ENCODE measurements at regions not wholly inside any gene's neighbourhood (a gene's known extent, or its start where the extent isn't known, plus 50 kb on each side); places are given as distances from the start of the nearest gene placed in this dataset.

- 27% methylated on average over 4 of the region's 5 CpGs; no CpG with 5 or more reads in 1 of the 2 experiments for WGBS, 2 experiments (ENCODE audit: extremely low coverage in 2 of 2, insufficient read length in 1 of 2)
- in situ Hi-C loops (cut with MboI; ENCODE audit: low sequenced_read_pairs): loop anchor here (10.0 kb wide), 1 partner anchor 169 kb away; no protein-coding TSS in a partner anchor
- H4K5ac ChIP-seq (ENCODE audit: low read depth, low read length): peak overlapping the region; percentile 66; the same call in 1 of the 2 replicates
Measured at GRCh38 chr16:73233329-73233765, 185.4 kb upstream of the ZFHX3 start.

More at GRCh38 chr16:73233329-73233765, 185.4 kb upstream of the ZFHX3 start:
- ChIA-PET POLR2A (ENCODE audit: unreplicated experiment) (no interaction called here), CTCF (interaction anchor here (0.6 to 3.6 kb wide), 4 partner anchors 18 to 1473 kb away, joined by 3 to 9 read pairs (median 4); no protein-coding TSS in a partner anchor)
- no TSS peak for BruUV-seq (replicated peaks)
- Histone ChIP-seq H3K9ac (ENCODE audit: low read depth, low read length) (peak overlapping the region; percentile 69; the same call in 1 of the 2 replicates), H3K18ac (ENCODE audit: low read depth, low read length) (peak overlapping the region; percentile 81), H3K4me2 (ENCODE audit: low read depth, low read length) (peak overlapping the region; percentile 97), H3K79me1 (ENCODE audit: low read depth in 1 of 2, low read length in 2 of 2) (no peaks in the 10 kb centered on the region; a peak in 1 of 4 replicates), H2BK5ac (ENCODE audit: low read depth, low read length, poor library complexity, severe bottlenecking) (peak overlapping the region; percentile 91), H4K20me1 (ENCODE audit: insufficient read depth, low read length) (no peaks in the 10 kb centered on the region), H2BK120ac (ENCODE audit: low read depth, low read length) (peak overlapping the region; percentile 70), H3K9me1 (ENCODE audit: insufficient read depth, low read length) (0 out of 2 replicates have a peak, but pooled peaks cover under 1% of the 10 kb centered on the region), H4K91ac (ENCODE audit: insufficient read depth, low read depth, low read length) (peak overlapping the region; percentile 74; the same call in 1 of the 2 replicates), H2BK15ac (ENCODE audit: low read depth, low read length) (peak overlapping the region; percentile 86; the same call in 2 of the 3 replicates), H3K27ac (ENCODE audit: insufficient read depth, low read length) (peak overlapping the region; percentile 50), H3K14ac (replicated peaks; ENCODE audit: low read depth, low read length) (peak overlapping the region; percentile 46), H2AK5ac (ENCODE audit: low read depth, low read length) (no peak overlapping the region), H3K4me1 (ENCODE audit: control insufficient read depth, insufficient read depth, low read length) (peaks cover 17% of the 10 kb centered on the region), H3K36me3 (ENCODE audit: control insufficient read depth, insufficient read depth, low read length) (no peaks in the 10 kb centered on the region), H2AFZ (replicated peaks; ENCODE audit: low read length, poor library complexity) (no peak overlapping the region), H4K8ac (ENCODE audit: low read depth in 2 of 2, low read length in 2 of 2) (peak overlapping the region; percentile 28 to 64; a peak in 2 of 4 replicates), H3K4me3 (ENCODE audit: insufficient read depth, low read depth, low read length) (peak overlapping the region; percentile 51; the same call in 1 of the 2 replicates), H2AK9ac (replicated peaks; ENCODE audit: low read depth, low read length, poor library complexity) (no peak overlapping the region), H3K27me3 (ENCODE audit: control insufficient read depth, insufficient read depth, low read length) (no peaks in the 10 kb centered on the region), H2BK20ac (ENCODE audit: low read depth, low read length) (peak overlapping the region; percentile 40; the same call in 1 of the 2 replicates), H3K23ac (ENCODE audit: low read depth, low read length) (peak overlapping the region; percentile 61; the same call in 1 of the 2 replicates), H3K56ac (ENCODE audit: extremely low read depth, insufficient read depth, low read length) (peak overlapping the region; percentile 31; the same call in 1 of the 2 replicates), H3K4ac (ENCODE audit: low read depth, low read length) (no peak overlapping the region), H3K9me3 (ENCODE audit: control insufficient read depth, insufficient read depth, low read length) (no peaks in the 10 kb centered on the region)
- dilution Hi-C loops (cut with HindIII; ENCODE audit: low sequenced_read_pairs, unreplicated experiment) (no loop called here), intact Hi-C loops (cut with micrococcal nuclease) (no loop called here)
- TF ChIP-seq ELK1 (IDR thresholded peaks at IDR 0.05; ENCODE audit: borderline replicate concordance, low read depth, low read length) (no peak), BHLHE40 (IDR thresholded peaks at IDR 0.05; ENCODE audit: low read depth, low read length) (no peak), CEBPB (IDR thresholded peaks at IDR 0.05; ENCODE audit: low read depth, low read length) (no peak), RAD21 (IDR thresholded peaks at IDR 0.05; ENCODE audit: low read length) (no peak), NFE2L2 (IDR thresholded peaks at IDR 0.05; ENCODE audit: low read depth, low read length) (no peak), RFX5 (IDR thresholded peaks at IDR 0.05; ENCODE audit: low read depth, low read length) (no peak), CHD1 (IDR thresholded peaks at IDR 0.05; ENCODE audit: low read depth, low read length) (no peak), MAFK (IDR thresholded peaks at IDR 0.05; ENCODE audit: low read depth, low read length) (no peak)
- TF ChIP-seq, protein P1, sequence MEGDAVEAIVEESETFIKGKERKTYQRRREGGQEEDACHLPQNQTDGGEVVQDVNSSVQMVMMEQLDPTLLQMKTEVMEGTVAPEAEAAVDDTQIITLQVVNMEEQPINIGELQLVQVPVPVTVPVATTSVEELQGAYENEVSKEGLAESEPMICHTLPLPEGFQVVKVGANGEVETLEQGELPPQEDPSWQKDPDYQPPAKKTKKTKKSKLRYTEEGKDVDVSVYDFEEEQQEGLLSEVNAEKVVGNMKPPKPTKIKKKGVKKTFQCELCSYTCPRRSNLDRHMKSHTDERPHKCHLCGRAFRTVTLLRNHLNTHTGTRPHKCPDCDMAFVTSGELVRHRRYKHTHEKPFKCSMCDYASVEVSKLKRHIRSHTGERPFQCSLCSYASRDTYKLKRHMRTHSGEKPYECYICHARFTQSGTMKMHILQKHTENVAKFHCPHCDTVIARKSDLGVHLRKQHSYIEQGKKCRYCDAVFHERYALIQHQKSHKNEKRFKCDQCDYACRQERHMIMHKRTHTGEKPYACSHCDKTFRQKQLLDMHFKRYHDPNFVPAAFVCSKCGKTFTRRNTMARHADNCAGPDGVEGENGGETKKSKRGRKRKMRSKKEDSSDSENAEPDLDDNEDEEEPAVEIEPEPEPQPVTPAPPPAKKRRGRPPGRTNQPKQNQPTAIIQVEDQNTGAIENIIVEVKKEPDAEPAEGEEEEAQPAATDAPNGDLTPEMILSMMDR (conservative IDR thresholded peaks at IDR 0.05; ENCODE audit: low read depth, low read length): no peak
- no peak for DNase-seq
- peak; percentile 3; the same call in 1 of the 2 replicates for ATAC-seq (ENCODE audit: low read depth)
